GOT3 (cell line): ENCODE measurements at regions not wholly inside any gene's neighbourhood (a gene's known extent, or its start where the extent isn't known, plus 50 kb on each side); places are given as distances from the start of the nearest gene placed in this dataset.

Experiments
- DNase-seq: peaks from one replicate; lab custom pipeline; 2025; ENCODE audit warnings: mixed read lengths; lab: John Stamatoyannopoulos, UW

- no peak for DNase-seq
Observed at GRCh38 chr12:4134448-4135263, 138.9 kb upstream of the CCND2 start.

DNA sequence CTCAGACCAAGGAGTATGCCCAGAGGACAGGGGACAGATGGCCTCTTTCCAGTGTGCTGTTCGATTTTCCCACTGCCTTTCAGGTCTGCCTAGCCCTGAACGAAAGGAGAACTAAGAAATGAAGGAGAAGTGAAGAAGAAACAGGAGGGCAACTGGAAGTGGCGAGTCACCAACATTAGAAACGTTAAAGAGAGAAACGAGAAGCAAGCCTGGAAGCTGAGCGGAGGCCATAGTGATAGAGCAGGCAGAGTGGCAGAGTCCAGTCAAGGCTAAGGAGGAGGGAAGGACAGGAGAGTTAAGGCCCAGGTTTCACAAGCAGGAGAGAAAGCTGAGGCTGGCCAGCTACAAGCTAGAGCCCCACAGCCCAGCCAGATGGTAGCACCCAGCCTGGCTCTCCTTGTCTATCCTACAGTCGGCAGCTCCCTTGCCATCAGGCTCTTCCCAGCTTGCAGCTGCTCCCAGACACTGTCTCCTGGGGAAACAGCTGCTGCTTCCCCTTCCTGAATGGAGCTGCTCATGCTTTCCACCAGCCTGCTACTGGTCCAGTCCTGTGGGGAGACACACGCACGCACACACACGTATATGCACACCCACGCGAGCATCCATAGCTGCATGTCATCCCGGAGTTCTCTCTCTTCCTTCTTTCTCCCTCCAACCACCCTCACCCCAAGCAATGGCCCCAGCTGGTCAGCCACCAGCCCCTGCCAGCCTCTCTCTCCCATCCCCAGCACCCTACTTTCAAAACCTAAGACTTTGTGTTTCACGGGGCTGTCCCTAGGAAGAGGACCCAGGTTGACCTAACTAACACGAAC, 139.7 kb upstream of the CCND2 start:
- DNase-seq = no peak

- no peak for DNase-seq
Observed at GRCh38 chr12:4133029-4133428, 140.5 kb upstream of the CCND2 start.

DNA sequence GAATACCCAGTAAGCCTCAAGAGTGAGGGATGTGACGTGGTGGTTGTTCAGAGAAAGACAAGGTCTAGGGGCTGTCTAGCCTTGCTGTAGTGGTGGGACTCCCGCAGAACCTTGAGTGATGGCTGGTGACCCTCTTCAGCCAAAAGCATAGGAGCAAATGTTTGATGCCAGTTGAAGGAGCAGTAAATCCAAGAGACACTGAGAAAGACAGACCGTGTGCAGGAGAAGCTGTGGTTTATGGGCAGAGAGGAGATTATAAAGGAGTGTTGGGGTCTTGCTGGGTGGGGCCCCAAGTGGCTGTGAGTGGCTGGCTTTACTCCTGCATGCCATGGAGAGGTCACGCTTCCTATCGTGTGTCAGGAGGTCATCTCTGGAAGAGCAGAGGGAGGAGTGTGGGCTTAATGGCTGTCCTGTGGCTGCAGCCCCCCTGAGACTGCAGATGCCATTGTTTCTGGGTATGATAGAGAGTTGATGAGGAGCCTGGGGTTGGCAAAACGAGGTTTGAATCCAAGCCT, 152.0 kb upstream of the CCND2 start:
- no peak for DNase-seq

- DNase-seq = no peak
Observed at GRCh38 chr12:4120316-4120917, 153.1 kb upstream of the CCND2 start.

DNA sequence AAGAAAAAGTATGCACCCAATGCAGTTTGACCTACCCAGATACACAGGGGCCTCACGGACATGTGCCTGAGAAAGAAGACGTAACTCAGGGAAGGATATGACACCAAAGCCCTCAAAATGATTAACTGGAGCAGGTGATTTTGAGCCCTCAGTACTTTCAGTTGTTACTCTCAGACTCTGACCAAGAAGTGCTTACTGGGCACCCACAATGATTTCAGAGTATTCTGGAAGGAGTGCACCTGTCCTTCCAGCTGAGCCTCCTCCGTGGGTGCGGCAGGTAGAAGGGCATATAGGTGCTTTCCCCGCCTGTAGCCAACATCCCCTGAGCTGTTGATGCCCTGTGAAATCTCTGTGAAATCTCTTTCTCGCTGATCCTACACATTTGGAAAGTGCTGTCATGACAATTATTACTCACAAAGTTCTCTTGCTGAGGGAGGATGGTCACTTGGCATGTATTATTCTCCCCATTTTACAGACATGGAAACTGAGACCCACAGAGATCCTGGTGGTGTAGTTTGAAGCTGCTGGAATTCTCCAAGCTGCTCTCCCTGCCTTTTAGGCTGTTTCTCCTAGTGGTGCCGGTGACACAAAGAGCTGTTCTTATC, 154.3 kb upstream of the CCND2 start:
- DNase-seq = no peak

DNA sequence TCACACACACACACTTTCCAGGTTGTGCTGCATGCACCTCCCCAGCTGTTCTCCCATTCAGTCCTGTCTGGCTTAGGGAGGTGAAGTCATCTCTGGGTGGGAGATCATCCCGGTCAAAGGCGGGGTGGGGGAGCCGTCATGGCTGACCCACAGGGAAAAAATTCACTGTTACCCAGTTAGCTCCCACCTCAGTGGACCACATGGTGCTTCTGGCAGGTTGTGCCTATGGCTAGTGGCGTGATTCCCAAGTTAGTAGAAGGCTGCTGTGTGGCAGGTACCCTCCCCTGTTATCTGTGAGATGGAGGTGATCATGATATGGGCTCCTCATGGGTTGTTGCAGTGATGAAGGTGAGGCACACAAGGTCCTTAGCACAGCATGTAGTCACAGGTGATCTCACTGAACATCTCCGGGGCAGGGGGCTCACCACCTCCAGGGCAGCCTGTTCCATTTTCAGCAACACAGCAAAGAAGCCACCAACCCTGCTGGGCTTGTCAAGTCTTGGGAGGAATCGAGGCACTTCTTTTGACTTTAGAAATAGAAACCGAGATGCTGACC, 154.9 kb upstream of the CCND2 start:
- DNase-seq = no peak

GRCh38 chr12:4118017-4118510, 155.5 kb upstream of the CCND2 start:
- no peak for DNase-seq

DNA sequence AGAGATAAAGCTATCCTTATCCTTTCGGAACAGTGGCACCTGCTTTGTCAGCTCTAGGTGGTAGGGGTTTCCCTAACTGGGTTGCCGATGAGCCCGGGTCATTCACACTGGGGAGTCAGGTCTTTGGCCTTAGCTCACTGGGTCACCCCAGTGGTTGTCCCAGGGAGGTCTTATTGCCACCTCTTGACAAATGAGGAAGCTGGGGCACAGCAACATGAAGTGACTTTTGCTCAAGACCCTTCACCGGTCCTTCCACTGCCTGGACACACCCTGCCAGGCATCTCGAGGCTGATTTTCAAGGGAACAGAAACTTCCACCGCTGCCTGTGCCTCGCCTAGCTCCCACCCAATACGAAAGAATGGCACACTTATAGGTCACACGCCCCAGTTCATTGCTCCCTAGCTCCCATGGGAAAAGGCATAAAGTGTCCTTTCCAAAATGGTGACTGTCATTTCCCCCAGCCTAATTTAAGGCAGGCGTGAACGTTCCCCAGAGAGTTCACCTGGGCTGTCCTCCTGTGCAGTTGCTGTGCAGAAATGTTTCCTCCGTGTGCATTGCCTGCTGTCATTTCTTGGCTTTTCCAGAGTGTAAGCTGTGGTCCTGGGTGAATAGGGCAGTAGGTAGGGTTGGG, 156.1 kb upstream of the CCND2 start:
- DNase-seq = no peak

- DNase-seq = no peak
Observed at GRCh38 chr12:4116251-4117111, 157.1 kb upstream of the CCND2 start.

DNA sequence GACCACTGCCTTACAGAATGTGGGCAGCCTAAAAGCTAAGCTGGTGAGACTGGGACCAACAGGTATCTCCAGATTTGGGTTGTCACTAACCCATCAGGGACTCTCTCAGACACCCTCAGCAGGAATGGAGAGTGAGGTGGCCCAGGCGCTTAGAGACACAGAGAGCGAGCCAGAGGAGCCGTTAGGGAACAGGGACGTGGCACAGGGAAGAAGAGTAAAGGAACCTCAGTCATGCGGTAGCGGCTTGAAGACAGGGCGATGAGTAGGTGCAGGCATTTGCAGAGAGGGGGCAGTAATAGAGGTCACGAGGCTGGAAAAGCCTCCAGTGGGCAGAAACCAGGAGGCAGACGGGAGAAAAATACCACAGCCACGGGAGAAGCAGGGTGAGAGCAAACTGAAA, 158.0 kb upstream of the CCND2 start:
- no peak for DNase-seq

DNA sequence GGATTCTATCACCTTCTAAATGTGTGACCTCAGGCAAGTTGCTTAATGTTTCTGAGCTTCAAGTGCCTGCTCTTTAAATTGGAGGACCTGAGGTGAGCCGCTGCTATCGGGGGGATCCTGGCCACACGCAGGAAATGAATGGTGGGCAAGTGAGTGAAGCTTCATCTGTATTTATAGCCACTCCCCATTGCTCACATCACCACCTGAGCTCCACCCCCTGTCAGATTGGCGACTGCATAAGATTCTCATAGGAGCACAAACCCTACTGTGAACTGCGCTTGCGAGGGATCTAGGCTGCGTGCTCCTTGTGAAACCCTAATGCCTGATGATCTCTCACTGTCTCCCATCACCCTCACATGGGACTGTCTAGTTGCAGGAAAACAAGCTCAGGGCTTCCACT, 158.6 kb upstream of the CCND2 start:
- no peak for DNase-seq

DNA sequence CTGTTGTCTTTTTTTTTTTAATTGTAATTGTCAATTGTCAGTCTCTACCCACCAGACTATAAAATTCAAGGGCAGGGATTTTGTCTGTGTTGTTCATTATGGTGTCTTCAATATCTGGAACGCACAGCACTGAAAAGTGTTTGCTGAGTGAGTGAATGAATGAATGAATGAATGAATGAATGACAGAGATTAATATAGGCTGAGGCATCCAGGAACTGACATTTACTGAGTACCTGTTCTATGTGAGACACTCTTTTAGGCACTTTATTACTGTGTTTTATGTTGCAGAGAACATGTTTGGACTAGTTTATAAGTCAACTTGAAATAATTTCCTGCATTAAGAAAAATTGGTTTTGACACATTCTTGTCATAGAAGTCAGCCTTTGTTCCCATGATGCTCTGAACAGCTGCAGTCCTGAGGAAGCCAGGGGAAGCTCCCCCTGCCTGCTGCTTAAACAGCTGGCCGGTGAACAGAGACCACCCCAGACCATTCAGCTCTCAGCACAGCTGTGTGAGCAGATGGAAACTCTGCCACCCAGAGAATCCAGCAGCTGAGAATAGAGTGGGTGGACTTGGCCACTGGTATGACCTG, 160.7 kb upstream of the CCND2 start:
- DNase-seq = no peak

- DNase-seq = no peak
Observed at GRCh38 chr12:4112290-4112689, 161.3 kb upstream of the CCND2 start.

GRCh38 chr12:4111010-4111409, 162.6 kb upstream of the CCND2 start:
- DNase-seq = no peak

DNA sequence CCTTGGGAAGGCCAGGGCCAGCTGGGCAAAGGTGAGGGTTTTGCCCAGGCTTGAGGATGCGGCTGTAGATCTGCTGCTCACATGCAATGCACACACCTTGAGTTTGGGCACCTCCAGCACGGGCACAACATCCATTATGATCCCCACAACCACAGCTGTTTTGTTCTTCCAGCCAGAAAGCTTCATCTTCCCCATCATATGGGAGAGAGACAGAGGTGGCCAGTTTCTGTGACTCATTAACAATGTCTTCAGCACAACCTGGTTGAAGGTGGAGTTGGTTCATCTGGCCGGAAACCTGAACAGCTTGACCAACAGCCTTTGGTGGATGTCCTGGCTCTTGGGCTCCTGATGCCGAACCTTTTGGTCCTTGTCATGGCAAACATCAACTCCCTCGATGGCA, 163.7 kb upstream of the CCND2 start:
- no peak for DNase-seq

- DNase-seq = no peak
Observed at GRCh38 chr12:4108803-4109345, 164.7 kb upstream of the CCND2 start.

DNA sequence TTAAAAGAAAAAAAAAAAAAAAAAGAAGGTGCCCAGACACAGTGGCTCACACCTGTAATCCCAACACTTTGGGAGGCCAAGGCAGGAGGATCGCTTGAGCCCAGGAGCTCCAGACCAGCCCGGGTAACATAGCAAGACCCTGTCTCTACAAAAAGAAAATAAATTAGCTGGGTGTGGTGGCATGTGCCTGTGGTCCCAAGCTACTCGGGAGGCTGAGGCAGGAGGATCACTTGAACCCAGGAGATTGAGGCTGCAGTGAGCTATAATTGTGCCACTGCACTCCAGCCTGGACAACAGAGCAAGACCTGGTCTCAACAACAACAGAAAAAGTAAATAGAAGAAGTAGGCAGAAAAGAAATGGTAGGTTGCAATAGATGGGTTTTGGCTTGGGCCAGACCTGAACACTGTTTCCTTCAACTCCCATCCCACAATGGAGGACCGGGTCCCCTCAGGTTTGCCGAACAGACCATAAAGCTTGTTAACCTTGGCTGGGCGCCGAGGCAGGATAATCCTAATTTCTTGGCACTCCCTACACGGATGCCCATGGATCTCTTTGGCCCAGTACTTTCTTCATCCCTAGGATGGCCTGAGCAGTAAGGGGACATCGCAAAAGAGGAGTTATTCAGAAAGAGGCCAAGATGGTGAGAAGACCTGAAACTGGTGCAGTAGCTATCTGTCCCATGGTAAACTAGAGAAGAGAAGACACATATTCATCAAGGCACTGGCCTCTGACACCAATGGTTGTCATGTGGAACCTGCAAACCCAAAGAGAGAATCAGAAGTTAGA, 165.5 kb upstream of the CCND2 start:
- DNase-seq = no peak

DNA sequence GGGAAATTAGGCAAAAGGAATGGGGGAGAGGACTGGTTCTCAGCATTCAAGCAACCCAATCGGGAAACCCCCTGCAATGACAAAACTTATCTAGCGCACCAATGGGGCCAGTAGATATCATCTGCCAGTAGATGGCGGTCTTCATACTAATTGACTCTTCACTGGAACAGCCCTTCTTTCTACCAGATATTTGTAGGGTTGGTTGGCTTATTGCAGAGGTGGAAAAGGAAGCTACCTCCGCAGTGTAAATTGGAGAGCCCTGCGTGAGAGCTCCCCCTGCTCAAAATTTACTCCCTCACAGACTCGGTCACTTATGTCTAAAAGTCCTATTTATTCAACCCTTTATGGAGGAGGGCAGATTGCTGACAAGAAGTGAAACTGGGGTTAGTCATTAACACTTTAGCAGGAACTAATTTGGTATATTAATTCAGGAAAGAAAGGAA, 166.1 kb upstream of the CCND2 start:
- no peak for DNase-seq
